ENCODE measurements at regions not wholly inside any gene's neighbourhood (a gene's known extent, or its start where the extent isn't known, plus 50 kb on each side); places are given as distances from the start of the nearest gene placed in this dataset.

DNA sequence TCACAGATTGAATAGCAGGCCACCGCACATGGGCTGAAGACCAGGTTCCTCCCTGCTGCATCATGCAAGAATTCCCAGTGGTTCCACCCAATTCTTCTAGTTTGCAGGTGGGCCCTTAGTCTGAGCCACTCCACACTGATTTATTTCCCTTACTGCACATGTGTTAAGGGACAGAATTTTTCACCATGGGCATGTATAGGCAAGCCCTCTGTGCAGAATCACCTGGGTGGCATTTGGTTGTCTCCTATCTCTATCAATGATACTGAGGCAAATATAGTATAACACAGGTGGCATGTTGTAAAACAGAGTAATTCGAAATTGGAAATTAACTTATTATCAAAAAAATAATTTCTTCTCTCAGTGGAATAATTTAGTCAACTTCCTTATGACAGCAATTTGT, 1892.4 kb downstream of the NCAM2 start:
- DNase-seq (ENCODE audit: low read depth in 2 of 2): no peak

GRCh38 chr21:22892028-22892427, 1893.8 kb downstream of the NCAM2 start:
- DNase-seq (ENCODE audit: low read depth in 2 of 2): no peak

GRCh38 chr21:22892740-22893139, 1894.5 kb downstream of the NCAM2 start:
- DNase-seq (ENCODE audit: low read depth in 2 of 2): no peak

- no peak for DNase-seq (ENCODE audit: low read depth in 2 of 2)
Measured at GRCh38 chr21:22898051-22898665, 1899.9 kb downstream of the NCAM2 start.

DNA sequence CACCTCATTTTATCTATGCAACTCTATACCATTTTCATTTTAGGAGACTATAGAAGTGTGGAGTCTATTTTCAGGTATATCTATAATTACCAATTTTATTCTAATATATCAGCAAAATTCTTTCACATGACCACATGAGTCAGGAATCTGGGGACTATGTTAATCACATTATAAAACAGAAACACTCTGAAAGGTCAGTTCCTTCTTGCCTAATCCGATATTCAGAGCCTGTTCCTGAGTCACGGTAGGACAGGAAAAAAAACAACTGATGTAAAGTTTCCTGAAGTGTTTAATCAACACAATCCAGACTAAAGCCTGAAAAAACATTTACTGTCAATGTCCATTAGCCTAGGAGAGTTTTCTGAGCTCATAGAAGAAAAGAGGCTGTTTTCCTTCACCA, 1902.3 kb downstream of the NCAM2 start:
- no peak for DNase-seq (ENCODE audit: low read depth in 2 of 2)

DNA sequence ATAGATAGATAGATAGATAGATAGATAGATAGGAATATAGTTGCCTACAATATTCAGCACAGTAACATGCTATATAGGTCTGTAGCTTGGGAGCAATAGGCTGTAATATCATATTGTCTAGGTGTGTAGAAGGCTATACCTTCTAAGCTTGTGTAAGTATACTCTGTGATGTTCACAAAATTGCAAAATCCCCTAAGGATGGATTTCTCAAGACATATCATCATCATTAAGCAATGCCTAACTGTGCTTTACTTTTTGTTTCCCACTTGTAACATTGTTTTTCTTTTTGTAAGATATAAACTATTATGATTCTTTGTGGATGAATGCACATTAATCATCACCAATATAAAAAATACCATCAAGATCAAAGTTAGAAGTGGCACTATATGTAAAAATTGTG, 1905.6 kb downstream of the NCAM2 start:
- no peak for DNase-seq (ENCODE audit: low read depth in 2 of 2)

DNA sequence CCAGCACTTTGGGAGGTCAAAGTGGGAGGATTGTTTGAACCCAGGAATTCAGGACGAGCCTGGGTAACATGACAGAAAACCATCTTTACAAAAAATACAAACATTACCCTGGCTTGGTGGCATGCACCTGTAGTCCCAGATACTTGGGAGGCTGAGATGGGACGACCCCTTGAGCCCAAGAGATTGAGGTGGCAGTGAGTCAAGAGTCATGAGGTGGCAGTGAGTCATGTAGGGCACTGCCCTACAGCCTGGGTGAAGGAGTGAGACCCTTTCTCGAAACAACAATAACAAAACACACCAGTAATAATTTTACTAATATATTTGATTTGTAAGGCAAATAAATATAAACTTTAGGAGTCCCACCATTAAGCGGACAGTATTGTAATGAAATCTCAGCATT, 1906.2 kb downstream of the NCAM2 start:
- DNase-seq (ENCODE audit: low read depth in 2 of 2): no peak

DNA sequence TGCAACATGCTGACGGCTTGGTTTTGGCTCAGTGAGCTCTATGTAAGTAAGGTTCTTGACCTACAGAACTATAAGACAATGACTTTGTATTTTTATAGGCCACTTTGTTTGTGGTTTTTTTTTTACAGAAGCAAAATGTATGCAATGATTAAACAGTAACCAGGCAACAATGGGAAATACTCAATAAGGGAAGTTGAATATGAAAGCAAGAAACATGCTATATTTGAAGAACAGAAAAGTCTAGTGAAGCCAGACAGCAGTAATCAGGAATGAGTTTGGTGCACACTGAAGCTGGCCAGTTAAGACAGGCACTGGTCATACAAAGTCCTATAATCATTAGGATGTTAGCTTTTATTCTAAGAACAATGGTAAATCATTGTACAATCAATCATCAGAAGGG, 1926.8 kb downstream of the NCAM2 start:
- DNase-seq (ENCODE audit: low read depth in 2 of 2): no peak

DNA sequence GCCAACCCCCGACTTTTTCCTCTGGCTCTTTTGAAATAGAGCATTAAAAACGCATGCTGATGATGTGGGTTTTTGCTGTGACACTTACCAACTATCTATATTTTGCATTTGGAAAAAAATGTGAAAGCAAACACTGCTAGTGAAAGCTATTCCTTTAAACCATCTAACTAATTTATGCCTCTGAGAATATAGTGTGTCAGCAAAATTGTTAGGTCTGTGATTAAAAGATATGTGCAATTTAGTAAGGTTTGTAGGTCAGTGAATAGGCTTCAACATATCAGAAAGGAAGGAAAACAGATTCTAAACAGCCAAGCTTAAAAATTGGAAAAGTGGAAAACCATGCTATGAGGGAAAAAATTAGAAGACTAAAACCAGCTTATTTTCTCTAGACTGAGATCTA, 1929.3 kb downstream of the NCAM2 start:
- DNase-seq (ENCODE audit: low read depth in 2 of 2): no peak

- DNase-seq (ENCODE audit: low read depth in 2 of 2): no peak
Measured at GRCh38 chr21:22941779-22942490, 1943.7 kb downstream of the NCAM2 start.

DNA sequence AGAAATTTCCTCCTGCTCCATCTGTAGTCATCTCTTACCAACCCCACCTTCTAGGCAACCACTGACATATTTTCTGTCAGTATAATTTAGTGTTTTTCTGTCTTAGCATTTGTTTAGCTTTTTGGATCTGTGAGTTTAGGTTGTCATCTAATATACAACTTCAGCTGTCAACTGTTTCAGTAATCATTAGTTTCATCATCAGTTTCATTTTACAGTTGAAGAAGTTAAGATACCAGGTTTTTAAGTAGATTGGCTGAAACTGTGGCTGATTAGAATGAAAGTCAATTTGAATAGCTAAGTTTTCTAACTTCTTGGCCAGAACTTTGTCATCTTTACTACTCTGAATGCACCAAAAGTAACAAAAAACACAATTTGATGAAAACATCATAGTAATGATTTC, 1957.3 kb downstream of the NCAM2 start:
- no peak for DNase-seq (ENCODE audit: low read depth in 2 of 2)

DNA sequence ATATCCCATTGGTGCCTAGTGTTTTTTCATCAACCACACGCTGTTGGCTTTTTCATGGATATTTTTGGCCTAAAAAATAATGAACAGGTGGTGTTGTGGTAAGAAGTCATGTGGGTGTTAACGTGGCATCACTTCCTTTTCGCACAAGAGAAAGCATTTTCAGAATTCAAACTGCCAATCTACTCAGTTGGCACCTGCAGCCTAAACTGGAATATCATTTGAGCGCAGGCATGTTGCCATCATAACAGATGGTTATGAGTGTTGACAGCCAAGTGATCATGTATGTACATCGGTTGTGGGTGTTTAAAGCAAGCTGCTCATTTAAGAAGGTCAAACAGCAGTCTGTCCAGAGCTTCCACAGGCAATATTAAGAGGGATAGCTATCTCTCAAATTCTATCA, 1963.0 kb downstream of the NCAM2 start:
- no peak for DNase-seq (ENCODE audit: low read depth in 2 of 2)

DNA sequence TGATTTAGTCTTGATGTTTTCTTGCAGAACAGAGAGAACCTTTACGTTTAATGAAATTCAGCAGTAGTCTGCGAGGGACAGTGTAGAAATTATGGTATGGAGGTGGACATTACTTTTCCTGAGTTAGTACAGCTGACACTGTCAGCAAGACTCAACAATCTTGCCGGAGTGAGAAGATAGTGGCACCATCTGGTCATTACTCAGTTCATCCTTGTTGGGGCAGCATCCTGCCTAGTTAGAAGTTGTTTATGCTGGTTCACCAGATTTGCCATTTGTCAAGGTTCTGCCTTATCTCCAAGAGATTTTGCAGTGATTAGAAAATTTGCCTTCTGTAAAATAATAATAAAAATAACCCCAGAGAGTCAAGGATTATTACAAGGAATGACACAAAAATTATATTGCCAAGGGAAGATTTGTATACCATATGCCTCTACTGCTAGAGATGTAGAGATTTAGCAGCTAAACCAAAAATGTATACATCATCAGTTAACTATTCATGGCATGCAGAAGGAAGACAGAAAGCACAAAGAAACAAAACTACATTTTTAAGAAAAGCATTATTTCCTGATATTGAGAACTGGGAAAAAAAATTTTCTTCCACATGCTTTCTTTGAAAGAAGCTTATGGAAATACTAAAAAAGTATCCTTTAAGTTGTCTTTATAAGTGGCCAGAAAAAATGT, 1967.4 kb downstream of the NCAM2 start:
- DNase-seq (ENCODE audit: low read depth in 2 of 2): no peak

DNA sequence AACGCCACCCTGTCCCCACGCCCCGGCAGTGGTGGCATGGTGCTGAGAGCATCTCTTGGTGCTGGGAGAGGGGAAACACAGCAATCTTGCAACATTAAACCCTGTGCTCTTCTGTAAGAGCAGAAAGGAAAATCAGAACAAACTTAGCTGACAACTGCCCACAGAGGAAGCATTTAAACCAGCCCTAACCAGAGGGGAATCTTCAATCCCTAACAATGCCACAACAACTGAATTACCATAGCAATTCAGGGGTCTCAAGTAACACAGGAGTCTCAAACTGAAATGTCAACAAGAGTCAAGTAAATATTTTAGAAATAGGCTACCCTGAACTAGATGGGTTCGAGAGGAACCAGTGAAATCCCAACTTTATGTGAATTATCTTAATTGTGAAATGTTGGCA, 1983.6 kb downstream of the NCAM2 start:
- no peak for DNase-seq (ENCODE audit: low read depth in 2 of 2)

DNA sequence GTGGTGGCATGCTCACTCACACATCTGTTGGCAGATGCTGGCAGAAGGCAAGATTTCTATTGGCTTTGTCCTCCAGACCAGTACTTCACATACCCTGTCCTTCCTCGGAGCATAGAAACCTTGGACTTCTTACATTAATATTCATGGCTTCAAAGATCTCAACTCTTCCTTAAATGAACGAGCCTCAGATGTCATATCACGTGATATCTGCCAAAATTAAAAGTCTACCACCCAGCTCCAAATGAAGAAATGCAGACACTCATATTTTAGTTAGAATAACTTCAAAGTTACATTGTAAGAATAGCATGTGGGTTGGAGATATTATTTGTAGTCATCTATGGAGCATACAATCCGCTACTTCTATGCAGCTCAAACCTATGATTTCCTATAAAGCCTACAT, 1994.9 kb downstream of the NCAM2 start:
- no peak for DNase-seq (ENCODE audit: low read depth in 2 of 2)

DNA sequence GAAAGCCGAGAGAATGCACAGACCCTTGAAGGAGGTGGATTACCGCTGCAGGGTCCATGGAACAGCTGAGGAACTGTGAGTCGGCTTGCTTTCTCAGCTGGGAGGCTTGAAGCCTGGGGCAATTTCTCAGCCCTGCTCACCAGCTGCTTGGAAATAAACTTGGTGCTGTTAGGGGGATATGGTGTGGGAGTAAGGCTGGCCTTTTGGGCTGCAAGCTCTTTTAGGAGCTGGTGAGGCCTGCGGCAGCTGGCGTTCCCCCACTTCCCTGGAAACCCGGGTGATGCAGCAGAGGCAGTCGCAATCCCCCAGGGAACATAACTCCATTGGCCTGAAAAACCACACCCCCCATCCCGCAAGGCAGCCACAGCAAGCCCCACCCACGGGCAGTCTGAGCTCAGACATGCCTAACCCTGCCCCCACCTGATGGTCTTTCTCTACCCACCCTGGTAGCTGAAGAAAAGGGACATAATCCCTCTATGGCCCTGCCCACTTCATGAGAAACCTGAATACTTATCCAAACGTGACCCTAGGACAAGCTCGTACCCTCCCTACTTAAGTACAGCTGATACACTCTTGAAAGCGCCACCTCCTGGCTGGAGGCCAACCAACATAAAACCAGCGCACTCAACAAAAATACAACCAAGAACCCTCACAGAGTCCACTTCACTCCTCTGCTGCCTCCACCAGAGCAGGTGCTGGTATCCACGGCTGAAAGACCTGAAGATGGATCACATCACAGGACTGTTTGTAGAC, 1995.8 kb downstream of the NCAM2 start:
- DNase-seq (ENCODE audit: low read depth in 2 of 2): no peak

DNA sequence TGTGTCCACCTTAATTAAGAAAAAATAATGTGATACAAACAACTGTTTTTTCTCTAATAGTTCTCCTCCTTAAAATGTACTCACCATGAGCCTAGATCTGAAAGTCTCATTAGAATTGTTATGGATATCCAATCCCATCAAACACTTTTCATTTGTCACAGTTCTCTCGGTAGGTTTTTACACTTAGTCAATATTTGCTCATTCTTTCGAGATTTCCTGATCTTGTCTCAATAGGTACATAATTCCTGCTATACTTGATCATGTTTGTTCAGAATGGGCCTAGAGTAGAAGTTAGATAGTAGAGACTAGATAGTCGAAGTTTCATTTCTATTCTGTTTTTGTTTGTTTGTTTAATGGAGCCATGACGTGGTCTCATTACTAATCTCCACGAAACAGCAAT, 2005.7 kb downstream of the NCAM2 start:
- no peak for DNase-seq (ENCODE audit: low read depth in 2 of 2)

DNA sequence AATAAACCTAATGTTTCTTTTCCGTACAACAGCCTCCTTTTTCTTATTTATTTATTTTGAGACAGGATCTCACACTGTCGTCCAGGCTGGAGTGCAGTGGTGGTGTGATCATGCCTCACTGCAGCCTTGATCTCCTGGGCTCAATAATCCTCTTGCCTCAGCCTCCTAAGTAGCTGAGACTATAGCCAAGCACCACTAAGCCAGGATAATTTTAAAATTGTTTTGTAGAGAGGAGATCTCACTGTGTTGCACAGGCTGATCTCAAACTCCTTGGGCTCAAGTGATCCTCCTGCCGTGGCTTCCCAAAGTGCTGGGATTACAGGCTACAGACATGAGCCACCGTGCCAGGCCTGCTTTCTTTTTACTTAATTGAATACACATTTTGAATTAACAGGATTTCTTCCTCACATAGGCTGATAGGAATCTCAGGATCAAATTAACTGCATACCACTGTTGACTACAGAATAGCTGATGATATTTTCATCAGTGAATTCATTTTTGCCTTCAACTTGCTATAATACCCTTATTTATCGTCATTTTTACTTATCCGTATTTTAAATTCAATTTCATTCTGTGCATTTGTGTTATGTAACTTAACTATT, 2010.5 kb downstream of the NCAM2 start:
- no peak for DNase-seq (ENCODE audit: low read depth in 2 of 2)

DNA sequence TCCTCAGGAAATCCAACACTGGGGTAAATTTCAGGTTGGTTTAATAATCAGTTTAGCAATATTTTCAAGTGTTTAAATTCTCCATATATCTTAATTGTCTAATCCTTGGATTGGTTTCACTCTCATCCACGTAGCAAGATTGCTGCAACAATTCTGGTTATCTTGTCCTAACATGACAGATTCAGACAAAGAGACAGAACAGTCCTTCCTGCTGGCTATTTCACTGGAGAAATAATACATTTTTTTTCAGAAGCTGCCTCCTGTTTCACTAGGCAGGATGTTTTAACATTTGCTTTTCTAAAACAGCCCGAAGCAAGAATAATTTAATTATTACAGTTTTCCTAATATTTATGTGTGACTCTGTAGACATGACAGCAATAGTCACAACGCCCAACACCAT, 2011.2 kb downstream of the NCAM2 start:
- no peak for DNase-seq (ENCODE audit: low read depth in 2 of 2)

GRCh38 chr21:23014021-23014420, 2015.8 kb downstream of the NCAM2 start:
- DNase-seq (ENCODE audit: low read depth in 2 of 2): no peak

- DNase-seq (ENCODE audit: low read depth in 2 of 2): no peak
Measured at GRCh38 chr21:23016617-23017016, 2018.4 kb downstream of the NCAM2 start.

DNA sequence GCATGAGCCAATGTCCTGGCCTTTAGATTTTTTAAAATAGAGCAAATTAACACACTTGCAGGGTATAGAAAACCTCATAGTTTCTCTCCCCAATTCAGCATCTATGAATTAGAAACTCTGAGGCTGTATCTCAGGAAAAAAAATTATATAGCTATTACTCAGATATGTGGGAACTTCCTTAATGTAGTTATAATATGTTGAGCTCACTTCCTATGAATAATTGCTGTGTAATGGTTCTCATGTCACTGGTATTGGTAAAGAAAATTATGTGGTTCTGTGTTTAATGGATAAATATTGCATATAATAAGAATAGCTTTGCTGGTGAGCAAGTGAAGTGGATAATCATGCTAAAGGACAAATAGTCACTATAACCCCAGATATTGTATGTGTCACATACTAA, 2019.8 kb downstream of the NCAM2 start:
- no peak for DNase-seq (ENCODE audit: low read depth in 2 of 2)

All from stimulated activated CD4-positive, alpha-beta T cell treated with anti-CD3 and anti-CD28 coated beads, Interleukin-12 subunit alpha, Interleukin-12 subunit beta, amount 100 ng/mL, for 24 hours (primary cell).